ENCODE measurements at regions not wholly inside any gene's neighbourhood (a gene's known extent, or its start where the extent isn't known, plus 50 kb on each side); places are given as distances from the start of the nearest gene placed in this dataset.

GRCh38 chr5:116813906-116814305 lies 239.3 kb upstream of the SEMA6A start:
- TF ChIP-seq CTCF (IDR thresholded peaks at IDR 0.05) (no peak), POLR2AphosphoS5 (IDR thresholded peaks at IDR 0.05) (no peak), POLR2A (IDR thresholded peaks at IDR 0.05) (no peak), EP300 (IDR thresholded peaks at IDR 0.05) (no peak)
